Left colon (tissue), 2 donors: ENCODE measurements at regions not wholly inside any gene's neighbourhood (a gene's known extent, or its start where the extent isn't known, plus 50 kb on each side); places are given as distances from the start of the nearest gene placed in this dataset.
A peak's percentile ranks its signal among the peaks of the same experiment; 100 is the strongest.
"Not testable (repeated sequence)": the region's sequence is repeated elsewhere in the genome, so short reads cannot be mapped to it uniquely, and the experiment has no call there.

ENCODE experiments used
- ATAC-seq: fragments of 200-7000 bp; cut with Tn5 transposase; one replicate; pipeline ENCODE4 v1.9.1; 2020; ENCODE audit warnings: mild to moderate bottlenecking, moderate library complexity
- DNase-seq, 2 donors: peaks; one replicate each; pipeline ENCODE4 v3.0.0-alpha.2; 2020
- intact Hi-C, 2 donors: fragments of 100-400 bp; cut with DNase I in 1 of 2; cut with micrococcal nuclease in 1 of 2; formaldehyde crosslinking; loops; one replicate each; pipeline versions ENCODE4 v1.11.2 to v1.14.0; 2022; cut with DNase I, micrococcal nuclease
- donor health status: DM: no; HTN: no; CAD: no.
- donor health status: DM: yes; HTN: yes; CAD: no.

GRCh38 chrX:25503826-25504225 is 488.1 kb upstream of the ARX start:
- intact Hi-C loops: no loop called here
- ATAC-seq (no peak), DNase-seq (no peak)

- ATAC-seq (no peak), DNase-seq (no peak)
- intact Hi-C loops: no loop called here
Measured at GRCh38 chrX:25507801-25508200, 492.0 kb upstream of the ARX start.

- no peak for ATAC-seq
- no peak for DNase-seq
- intact Hi-C loops: no loop called here
Measured at GRCh38 chrX:25519258-25519657, 503.5 kb upstream of the ARX start.

GRCh38 chrX:25522443-25523010 is 506.8 kb upstream of the ARX start:
- DNase-seq, intact Hi-C loops, ATAC-seq: not testable (repeated sequence)

- intact Hi-C loops: no loop called here
- no peak for DNase-seq
- ATAC-seq: peak; percentile 34
Measured at GRCh38 chrX:25523574-25524540, 508.1 kb upstream of the ARX start.

- DNase-seq: no peak
- no peak for ATAC-seq
Measured at GRCh38 chrX:25527156-25527555, 511.4 kb upstream of the ARX start.

DNA sequence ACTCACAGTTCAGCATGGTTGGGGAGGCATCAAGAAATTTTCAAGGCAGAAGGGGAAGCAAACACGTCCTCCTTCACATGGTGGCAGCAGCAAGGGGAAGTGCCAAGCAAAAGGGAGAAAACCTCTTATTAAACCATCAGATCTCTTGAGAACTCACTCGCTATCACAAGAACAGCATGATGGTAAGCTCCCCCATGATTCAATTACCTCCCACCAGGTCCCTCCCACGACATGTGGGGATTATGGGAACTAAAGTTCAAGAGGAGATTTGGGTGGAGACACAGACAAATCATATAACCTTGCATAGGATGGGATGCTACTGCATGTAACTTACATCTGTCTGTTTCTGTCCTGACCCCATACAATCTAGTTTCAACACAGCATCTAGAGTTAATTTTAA is 511.8 kb upstream of the ARX start:
- intact Hi-C loops: no loop called here
- no peak for DNase-seq
- no peak for ATAC-seq

More at GRCh38 chrX:25527156-25527555, 511.4 kb upstream of the ARX start:
- intact Hi-C loops: no loop called here

DNA sequence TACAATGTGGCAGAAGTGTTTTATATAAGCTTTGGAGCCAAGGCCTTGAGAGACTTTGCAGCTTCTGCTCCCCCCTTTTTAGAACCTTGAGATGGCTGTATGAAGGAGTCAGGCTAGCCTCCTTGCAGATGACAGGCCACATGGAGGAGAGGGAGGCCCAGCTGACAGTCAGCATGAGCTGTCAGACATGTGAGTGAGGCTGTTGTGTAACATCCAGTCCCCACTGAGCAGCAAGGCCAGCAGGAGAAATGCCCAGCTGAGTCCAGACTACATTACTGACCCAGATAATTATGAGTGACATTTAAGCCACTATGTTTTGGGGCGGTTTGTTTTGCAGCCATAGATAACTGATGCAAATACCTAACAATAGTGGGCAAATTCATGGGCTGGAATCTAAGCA is 515.3 kb upstream of the ARX start:
- intact Hi-C loops: no loop called here
- DNase-seq (no peak), ATAC-seq (no peak)

- ATAC-seq: no peak
- intact Hi-C loops: no loop called here
- DNase-seq: no peak
Measured at GRCh38 chrX:25534091-25534490, 518.3 kb upstream of the ARX start.

- intact Hi-C loops: no loop called here
- no peak for ATAC-seq
- DNase-seq: no peak
Measured at GRCh38 chrX:25536307-25536970, 520.7 kb upstream of the ARX start.

GRCh38 chrX:25537699-25538098 is 521.9 kb upstream of the ARX start:
- ATAC-seq (no peak), DNase-seq (no peak)
- intact Hi-C loops: no loop called here

DNA sequence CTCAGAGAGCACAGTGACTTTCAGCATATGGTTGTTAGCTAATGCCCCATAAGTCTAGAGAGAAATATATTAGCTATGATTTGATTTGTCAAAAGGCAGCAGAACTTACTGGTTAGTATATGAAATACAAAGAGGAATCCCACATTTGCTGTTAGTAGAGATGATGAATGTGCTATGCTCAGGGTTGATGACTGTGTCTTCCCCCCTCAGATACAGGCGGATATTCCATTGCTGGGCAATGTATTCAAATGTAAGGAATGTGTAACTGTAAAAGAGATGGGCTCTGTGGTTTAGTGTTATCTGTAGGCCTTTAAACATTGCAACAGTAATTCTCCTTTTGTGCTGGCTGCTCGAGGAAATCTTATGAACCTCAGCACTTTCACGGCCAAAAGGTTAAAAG is 528.9 kb upstream of the ARX start:
- ATAC-seq (no peak), DNase-seq (no peak)
- intact Hi-C loops: no loop called here

DNA sequence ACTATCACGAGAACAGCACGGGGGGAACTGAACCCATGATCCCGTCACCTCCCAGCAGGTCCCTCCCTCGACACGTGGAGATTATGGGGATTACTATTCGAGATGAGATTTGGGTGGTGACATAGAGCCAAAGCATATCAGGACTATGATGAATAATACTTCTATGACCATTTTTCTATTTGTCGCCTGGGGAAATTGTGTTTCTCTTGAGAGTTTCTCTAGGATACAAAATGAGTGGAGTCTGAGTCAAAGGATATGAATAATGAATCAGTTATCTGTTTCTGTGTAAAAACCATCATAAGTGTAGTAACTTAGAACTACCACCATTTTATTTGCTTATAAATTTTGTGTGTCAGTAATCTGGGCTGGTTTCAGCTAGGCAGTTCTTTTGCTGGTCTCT is 533.0 kb upstream of the ARX start:
- intact Hi-C loops: no loop called here
- DNase-seq (no peak), ATAC-seq (no peak)

DNA sequence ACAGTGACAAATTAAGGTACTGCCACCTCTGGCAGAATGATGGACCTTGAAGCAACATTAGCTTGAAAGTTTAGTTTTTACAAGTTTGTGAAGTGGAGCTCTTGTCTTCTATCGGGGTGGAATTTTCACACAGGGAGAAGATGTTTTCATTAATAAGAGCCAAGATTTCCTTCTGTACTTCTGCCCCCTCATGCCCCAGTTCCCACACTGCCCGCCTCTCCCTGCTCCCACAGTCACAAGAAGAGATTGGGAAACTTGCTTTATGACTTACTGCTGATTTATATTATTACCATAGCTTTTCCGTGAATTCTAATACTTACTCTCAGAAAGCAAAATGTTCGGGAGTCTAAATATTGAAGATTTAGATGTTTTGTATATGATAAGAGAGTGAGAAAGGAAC is 539.8 kb upstream of the ARX start:
- DNase-seq: no peak
- no peak for ATAC-seq
- intact Hi-C loops: no loop called here

- ATAC-seq (no peak), DNase-seq (no peak)
- intact Hi-C loops: no loop called here
Measured at GRCh38 chrX:25558137-25558536, 542.4 kb upstream of the ARX start.

DNA sequence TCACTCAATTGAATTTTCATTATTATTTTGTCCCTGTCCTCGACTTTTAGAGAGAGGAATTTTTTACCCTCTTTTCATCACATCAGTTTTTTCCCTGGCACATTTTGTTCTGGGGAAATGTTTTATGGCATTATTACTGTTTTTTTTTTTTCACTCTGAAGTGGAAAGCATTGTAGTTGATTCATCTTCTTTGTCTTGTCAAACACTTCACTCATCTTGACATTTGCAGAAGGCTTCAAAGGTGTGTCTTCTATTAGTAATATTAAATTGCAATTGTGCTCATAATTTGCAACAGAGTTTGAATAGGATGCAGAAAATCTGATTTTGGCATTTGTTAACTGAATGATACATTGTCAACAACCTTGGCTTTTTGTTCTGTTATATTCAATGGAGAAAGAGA is 545.4 kb upstream of the ARX start:
- ATAC-seq (no peak), DNase-seq (no peak)

GRCh38 chrX:25573631-25574030 is 557.9 kb upstream of the ARX start:
- DNase-seq: no peak
- no peak for ATAC-seq
- intact Hi-C loops: no loop called here

More for the DNA sequence above, 545.4 kb upstream of the ARX start:
- intact Hi-C loops: no loop called here

DNA sequence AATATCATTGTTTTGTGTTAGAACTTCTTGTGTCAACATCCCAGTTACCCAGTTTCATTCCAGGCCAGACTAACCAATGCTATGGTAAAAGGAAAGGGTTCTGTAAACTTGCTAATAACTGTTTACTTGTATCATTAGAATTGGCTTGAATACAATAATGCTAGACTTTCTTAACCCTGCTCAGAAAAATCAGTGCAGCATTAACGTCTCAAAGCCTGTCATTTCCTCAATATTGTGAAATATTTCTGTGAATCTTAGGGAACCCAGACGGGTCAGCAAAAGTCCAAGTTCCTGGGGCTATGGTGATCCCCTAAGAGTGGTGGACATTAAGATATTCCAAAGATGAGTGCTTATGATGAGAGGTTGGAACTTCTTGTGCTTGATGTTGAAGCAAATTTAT is 541.2 kb upstream of the MAGEB18 start:
- DNase-seq (no peak), ATAC-seq (no peak)
- intact Hi-C loops: no loop called here

- intact Hi-C loops: no loop called here
- DNase-seq (no peak), ATAC-seq (no peak)
Measured at GRCh38 chrX:25597551-25597950, 540.6 kb upstream of the MAGEB18 start.

GRCh38 chrX:25599061-25599460 is 539.1 kb upstream of the MAGEB18 start:
- intact Hi-C loops: no loop called here
- ATAC-seq: no peak

More at GRCh38 chrX:25599061-25599460, 539.1 kb upstream of the MAGEB18 start:
- DNase-seq: no peak
